K562 (cell line): ENCODE measurements at regions not wholly inside any gene's neighbourhood (a gene's known extent, or its start where the extent isn't known, plus 50 kb on each side); places are given as distances from the start of the nearest gene placed in this dataset.

ENCODE experiments used
- CCAR2 ChIP-seq: fragments of 200-400 bp; formaldehyde crosslinking; IDR thresholded peaks from 2 replicates; pipeline ENCODE4 v1.6.1; 2017; ENCODE audit warnings: mild to moderate bottlenecking, low read depth, low read length
- CEBPG ChIP-seq, 3 experiments: fragments of 200-800 bp in 1 of 3; sonication (Bioruptor generic) in 1 of 3; sonication (generic) in 1 of 3; formaldehyde crosslinking in 1 of 3; IDR thresholded peaks in 2 of 3; conservative IDR thresholded peaks in 1 of 3; 2 replicates each; pipeline versions ENCODE4 v1.6.1 to v1.8.0; 2016 to 2022; ENCODE audit warnings: missing compliant biosample characterization in 2 of 3, missing genetic modification characterization in 2 of 3, mild to moderate bottlenecking in 1 of 3, missing genetic modification reagents in 1 of 3
- ELF2 ChIP-seq: fragments of 250-450 bp; sonication (Bioruptor Pico); IDR thresholded peaks from 2 replicates; pipeline ENCODE4 v1.5.0; 2021; ENCODE audit warnings: mild to moderate bottlenecking
- FOXA3 ChIP-seq, 2 experiments: fragments of 450-650 bp in 1 of 2; sonication (generic) in 1 of 2; formaldehyde crosslinking; IDR thresholded peaks in 1 of 2; conservative IDR thresholded peaks in 1 of 2; 2 replicates each; pipeline versions ENCODE4 v1.4.0 to v1.8.0; 2020 to 2022; ENCODE audit warnings: mild to moderate bottlenecking in 2 of 2, missing genetic modification reagents in 1 of 2
- KLF16 ChIP-seq: IDR thresholded peaks from 2 replicates; pipeline ENCODE4 v1.6.1; 2016; ENCODE audit warnings: antibody characterized with exemption
- NFATC3 ChIP-seq: fragments of 450-650 bp; IDR thresholded peaks from 2 replicates; pipeline ENCODE4 v1.6.1; 2017; ENCODE audit warnings: mild to moderate bottlenecking
- OTX1 ChIP-seq: fragments of 450-650 bp; formaldehyde crosslinking; IDR thresholded peaks from 2 replicates; pipeline ENCODE4 v1.4.0; 2022; ENCODE audit warnings: mild to moderate bottlenecking
- PCBP2 ChIP-seq: fragments of 200-400 bp; formaldehyde crosslinking; IDR thresholded peaks from 2 replicates; pipeline ENCODE4 v1.6.1; 2018; ENCODE audit warnings: low read length, low read depth, mild to moderate bottlenecking, moderate library complexity; ENCODE audit not compliant: poor library complexity, severe bottlenecking
- PTRF ChIP-seq: fragments of 450-650 bp; IDR thresholded peaks from 2 replicates; pipeline ENCODE4 v1.6.1; 2016; ENCODE audit warnings: mild to moderate bottlenecking, missing genetic modification characterization, missing compliant biosample characterization
- U2AF1 ChIP-seq: fragments of 200-400 bp; formaldehyde crosslinking; optimal IDR thresholded peaks from 2 replicates; pipeline ENCODE3; 2017; ENCODE audit warnings: mild to moderate bottlenecking, low read depth, low read length, moderate library complexity
- TF ChIP-seq, protein P1 (sequence below): sonication (generic); formaldehyde crosslinking; IDR thresholded peaks from 2 replicates; pipeline ENCODE4 v1.8.0; 2022; ENCODE audit warnings: missing genetic modification reagents, mild to moderate bottlenecking, borderline replicate concordance
- TF ChIP-seq, protein P2 (sequence below): sonication (generic); formaldehyde crosslinking; IDR thresholded peaks from 2 replicates; pipeline ENCODE4 v1.8.1; 2023; ENCODE audit warnings: mild to moderate bottlenecking, missing genetic modification reagents
- TF ChIP-seq, protein P3 (sequence below): fragments of 450-650 bp; IDR thresholded peaks from 2 replicates; pipeline ENCODE4 v1.6.1; 2017; ENCODE audit warnings: mild to moderate bottlenecking, moderate library complexity
- TF ChIP-seq, protein P4 (sequence below): fragments of 450-650 bp; IDR thresholded peaks from 2 replicates; pipeline ENCODE4 v1.6.1; 2017; ENCODE audit warnings: antibody characterized with exemption, mild to moderate bottlenecking
- TF ChIP-seq, protein P5 (sequence below): fragments of 250-450 bp; sonication (Bioruptor Pico); IDR thresholded peaks from 2 replicates; pipeline ENCODE4 v1.5.1; 2021; ENCODE audit warnings: mild to moderate bottlenecking

DNA sequence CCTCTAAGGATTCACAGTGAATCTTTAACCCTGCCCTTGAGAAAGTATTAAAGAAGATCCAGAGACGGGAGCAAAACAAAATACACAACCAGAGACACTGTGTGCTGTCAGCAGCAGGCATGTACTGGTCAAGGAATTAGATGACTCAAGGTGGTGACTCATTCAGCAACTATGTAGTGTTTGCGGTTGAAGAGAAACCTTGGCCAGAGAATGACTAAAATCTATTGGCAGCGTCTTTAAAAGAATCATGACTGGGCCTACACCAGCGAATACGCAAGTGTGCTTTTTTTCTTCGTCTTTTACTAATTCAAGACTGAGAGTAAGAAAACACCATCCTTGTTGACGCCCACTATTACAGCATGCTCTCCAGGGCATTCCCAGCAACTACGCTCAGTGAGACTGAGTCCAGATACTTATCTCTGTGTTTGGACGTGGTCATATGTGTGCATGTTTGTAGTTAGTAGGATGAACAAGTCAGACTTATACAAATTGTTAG, 72.4 kb upstream of the BACH2 start (continued):
- TF ChIP-seq, protein P1, sequence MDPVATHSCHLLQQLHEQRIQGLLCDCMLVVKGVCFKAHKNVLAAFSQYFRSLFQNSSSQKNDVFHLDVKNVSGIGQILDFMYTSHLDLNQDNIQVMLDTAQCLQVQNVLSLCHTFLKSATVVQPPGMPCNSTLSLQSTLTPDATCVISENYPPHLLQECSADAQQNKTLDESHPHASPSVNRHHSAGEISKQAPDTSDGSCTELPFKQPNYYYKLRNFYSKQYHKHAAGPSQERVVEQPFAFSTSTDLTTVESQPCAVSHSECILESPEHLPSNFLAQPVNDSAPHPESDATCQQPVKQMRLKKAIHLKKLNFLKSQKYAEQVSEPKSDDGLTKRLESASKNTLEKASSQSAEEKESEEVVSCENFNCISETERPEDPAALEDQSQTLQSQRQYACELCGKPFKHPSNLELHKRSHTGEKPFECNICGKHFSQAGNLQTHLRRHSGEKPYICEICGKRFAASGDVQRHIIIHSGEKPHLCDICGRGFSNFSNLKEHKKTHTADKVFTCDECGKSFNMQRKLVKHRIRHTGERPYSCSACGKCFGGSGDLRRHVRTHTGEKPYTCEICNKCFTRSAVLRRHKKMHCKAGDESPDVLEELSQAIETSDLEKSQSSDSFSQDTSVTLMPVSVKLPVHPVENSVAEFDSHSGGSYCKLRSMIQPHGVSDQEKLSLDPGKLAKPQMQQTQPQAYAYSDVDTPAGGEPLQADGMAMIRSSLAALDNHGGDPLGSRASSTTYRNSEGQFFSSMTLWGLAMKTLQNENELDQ: no peak
- TF ChIP-seq, protein P2, sequence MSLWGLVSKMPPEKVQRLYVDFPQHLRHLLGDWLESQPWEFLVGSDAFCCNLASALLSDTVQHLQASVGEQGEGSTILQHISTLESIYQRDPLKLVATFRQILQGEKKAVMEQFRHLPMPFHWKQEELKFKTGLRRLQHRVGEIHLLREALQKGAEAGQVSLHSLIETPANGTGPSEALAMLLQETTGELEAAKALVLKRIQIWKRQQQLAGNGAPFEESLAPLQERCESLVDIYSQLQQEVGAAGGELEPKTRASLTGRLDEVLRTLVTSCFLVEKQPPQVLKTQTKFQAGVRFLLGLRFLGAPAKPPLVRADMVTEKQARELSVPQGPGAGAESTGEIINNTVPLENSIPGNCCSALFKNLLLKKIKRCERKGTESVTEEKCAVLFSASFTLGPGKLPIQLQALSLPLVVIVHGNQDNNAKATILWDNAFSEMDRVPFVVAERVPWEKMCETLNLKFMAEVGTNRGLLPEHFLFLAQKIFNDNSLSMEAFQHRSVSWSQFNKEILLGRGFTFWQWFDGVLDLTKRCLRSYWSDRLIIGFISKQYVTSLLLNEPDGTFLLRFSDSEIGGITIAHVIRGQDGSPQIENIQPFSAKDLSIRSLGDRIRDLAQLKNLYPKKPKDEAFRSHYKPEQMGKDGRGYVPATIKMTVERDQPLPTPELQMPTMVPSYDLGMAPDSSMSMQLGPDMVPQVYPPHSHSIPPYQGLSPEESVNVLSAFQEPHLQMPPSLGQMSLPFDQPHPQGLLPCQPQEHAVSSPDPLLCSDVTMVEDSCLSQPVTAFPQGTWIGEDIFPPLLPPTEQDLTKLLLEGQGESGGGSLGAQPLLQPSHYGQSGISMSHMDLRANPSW (CRISPR knock-in tag): no peak
- TF ChIP-seq PCBP2 (no peak), KLF16 (no peak), PTRF (tag) (no peak), FOXA3 (CRISPR knock-in tag; conservative IDR thresholded peaks at IDR 0.05 in 1 of 2, IDR thresholded peaks at IDR 0.05 in 1 of 2) (peak in 1 of 2 experiments; percentile 50; a peak in 1 of 4 replicates), CCAR2 (no peak), CEBPG (CRISPR knock-in tag; IDR thresholded peaks at IDR 0.05) (no peak; the same call in 1 of the 2 replicates), CEBPG (tag; conservative IDR thresholded peaks at IDR 0.05 in 1 of 2, IDR thresholded peaks at IDR 0.05 in 1 of 2) (peak; percentile 44 to 59; a peak in 3 of 4 replicates), NFATC3 (no peak), OTX1 (no peak), ELF2 (CRISPR knock-in tag) (no peak), U2AF1 (no peak)
- TF ChIP-seq, protein P3, sequence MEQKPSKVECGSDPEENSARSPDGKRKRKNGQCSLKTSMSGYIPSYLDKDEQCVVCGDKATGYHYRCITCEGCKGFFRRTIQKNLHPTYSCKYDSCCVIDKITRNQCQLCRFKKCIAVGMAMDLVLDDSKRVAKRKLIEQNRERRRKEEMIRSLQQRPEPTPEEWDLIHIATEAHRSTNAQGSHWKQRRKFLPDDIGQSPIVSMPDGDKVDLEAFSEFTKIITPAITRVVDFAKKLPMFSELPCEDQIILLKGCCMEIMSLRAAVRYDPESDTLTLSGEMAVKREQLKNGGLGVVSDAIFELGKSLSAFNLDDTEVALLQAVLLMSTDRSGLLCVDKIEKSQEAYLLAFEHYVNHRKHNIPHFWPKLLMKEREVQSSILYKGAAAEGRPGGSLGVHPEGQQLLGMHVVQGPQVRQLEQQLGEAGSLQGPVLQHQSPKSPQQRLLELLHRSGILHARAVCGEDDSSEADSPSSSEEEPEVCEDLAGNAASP: no peak
- TF ChIP-seq, protein P4, sequence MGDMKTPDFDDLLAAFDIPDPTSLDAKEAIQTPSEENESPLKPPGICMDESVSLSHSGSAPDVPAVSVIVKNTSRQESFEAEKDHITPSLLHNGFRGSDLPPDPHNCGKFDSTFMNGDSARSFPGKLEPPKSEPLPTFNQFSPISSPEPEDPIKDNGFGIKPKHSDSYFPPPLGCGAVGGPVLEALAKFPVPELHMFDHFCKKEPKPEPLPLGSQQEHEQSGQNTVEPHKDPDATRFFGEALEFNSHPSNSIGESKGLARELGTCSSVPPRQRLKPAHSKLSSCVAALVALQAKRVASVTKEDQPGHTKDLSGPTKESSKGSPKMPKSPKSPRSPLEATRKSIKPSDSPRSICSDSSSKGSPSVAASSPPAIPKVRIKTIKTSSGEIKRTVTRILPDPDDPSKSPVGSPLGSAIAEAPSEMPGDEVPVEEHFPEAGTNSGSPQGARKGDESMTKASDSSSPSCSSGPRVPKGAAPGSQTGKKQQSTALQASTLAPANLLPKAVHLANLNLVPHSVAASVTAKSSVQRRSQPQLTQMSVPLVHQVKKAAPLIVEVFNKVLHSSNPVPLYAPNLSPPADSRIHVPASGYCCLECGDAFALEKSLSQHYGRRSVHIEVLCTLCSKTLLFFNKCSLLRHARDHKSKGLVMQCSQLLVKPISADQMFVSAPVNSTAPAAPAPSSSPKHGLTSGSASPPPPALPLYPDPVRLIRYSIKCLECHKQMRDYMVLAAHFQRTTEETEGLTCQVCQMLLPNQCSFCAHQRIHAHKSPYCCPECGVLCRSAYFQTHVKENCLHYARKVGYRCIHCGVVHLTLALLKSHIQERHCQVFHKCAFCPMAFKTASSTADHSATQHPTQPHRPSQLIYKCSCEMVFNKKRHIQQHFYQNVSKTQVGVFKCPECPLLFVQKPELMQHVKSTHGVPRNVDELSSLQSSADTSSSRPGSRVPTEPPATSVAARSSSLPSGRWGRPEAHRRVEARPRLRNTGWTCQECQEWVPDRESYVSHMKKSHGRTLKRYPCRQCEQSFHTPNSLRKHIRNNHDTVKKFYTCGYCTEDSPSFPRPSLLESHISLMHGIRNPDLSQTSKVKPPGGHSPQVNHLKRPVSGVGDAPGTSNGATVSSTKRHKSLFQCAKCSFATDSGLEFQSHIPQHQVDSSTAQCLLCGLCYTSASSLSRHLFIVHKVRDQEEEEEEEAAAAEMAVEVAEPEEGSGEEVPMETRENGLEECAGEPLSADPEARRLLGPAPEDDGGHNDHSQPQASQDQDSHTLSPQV: peak; percentile 61; the same call in 1 of the 2 replicates
- TF ChIP-seq, protein P5, sequence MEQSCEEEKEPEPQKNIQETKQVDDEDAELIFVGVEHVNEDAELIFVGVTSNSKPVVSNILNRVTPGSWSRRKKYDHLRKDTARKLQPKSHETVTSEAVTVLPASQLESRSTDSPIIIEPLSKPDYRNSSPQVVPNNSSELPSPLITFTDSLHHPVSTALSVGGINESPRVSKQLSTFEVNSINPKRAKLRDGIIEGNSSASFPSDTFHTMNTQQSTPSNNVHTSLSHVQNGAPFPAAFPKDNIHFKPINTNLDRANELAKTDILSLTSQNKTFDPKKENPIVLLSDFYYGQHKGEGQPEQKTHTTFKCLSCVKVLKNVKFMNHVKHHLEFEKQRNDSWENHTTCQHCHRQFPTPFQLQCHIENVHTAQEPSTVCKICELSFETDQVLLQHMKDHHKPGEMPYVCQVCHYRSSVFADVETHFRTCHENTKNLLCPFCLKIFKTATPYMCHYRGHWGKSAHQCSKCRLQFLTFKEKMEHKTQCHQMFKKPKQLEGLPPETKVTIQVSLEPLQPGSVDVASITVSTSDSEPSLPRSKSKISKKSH: no peak
